OCI-LY3 (cell line): ENCODE measurements at regions not wholly inside any gene's neighbourhood (a gene's known extent, or its start where the extent isn't known, plus 50 kb on each side); places are given as distances from the start of the nearest gene placed in this dataset.

ENCODE experiments used
- H2AFZ ChIP-seq: fragments of 200-600, 300-600 bp; shearing (Covaris generic); 2 replicates; pipeline ENCODE4 v1.6.0; 2014; ENCODE audit warnings: antibody characterized with exemption, low read depth, low read length
- H3K27ac ChIP-seq: fragments of 200-600, 300-600 bp; sonication (generic); 2 replicates; pipeline ENCODE4 v1.5.1; 2014; ENCODE audit warnings: mild to moderate bottlenecking, low read length, moderate library complexity, mixed read lengths
- H3K27me3 ChIP-seq: fragments of 200-600, 300-600 bp; sonication (generic); 2 replicates; pipeline ENCODE4 v1.6.1; 2014; ENCODE audit warnings: low read depth, low read length, mixed read lengths
- H3K36me3 ChIP-seq: fragments of 200-600, 300-600 bp; sonication (generic); replicated peaks from 2 replicates; pipeline ENCODE3; 2014; ENCODE audit warnings: low read depth, low read length, mixed read lengths
- H3K4me1 ChIP-seq: fragments of 300-600, 200-600 bp; sonication (generic); 2 replicates; pipeline ENCODE4 v1.6.1; 2014; ENCODE audit warnings: low read length, mixed read lengths
- H3K4me2 ChIP-seq: fragments of 200-600, 300-600 bp; sonication (generic); 2 replicates; pipeline ENCODE4 v1.6.1; 2014; ENCODE audit warnings: low read length, mixed read lengths
- H3K4me3 ChIP-seq: fragments of 300-600, 200-600 bp; sonication (generic); 2 replicates; pipeline ENCODE4 v1.5.1; 2014; ENCODE audit warnings: antibody characterized with exemption, mild to moderate bottlenecking, low read length, moderate library complexity
- H3K79me2 ChIP-seq: fragments of 300-600, 200-600 bp; shearing (Covaris generic); 2 replicates; pipeline ENCODE4 v1.6.1; 2014; ENCODE audit warnings: mild to moderate bottlenecking, low read length, mixed read lengths
- H3K9ac ChIP-seq: fragments of 300-600, 200-600 bp; shearing (Covaris generic); 2 replicates; pipeline ENCODE4 v1.6.0; 2014; ENCODE audit warnings: mild to moderate bottlenecking, low read length, moderate library complexity
- H3K9me3 ChIP-seq: fragments of 200-600, 300-600 bp; shearing (Covaris generic); 2 replicates; pipeline ENCODE4 v1.6.1; 2014; ENCODE audit warnings: low read length, mixed read lengths; ENCODE audit not compliant: insufficient read depth
- H4K20me1 ChIP-seq: fragments of 200-600, 300-600 bp; sonication (generic); 2 replicates; pipeline ENCODE4 v1.6.1; 2016; ENCODE audit warnings: low read length, mixed read lengths; ENCODE audit not compliant: insufficient read depth
- CTCF ChIP-seq: fragments of 200-600, 300-600 bp; sonication (generic); IDR thresholded peaks from 2 replicates; pipeline ENCODE4 v1.5.1; 2014; ENCODE audit warnings: antibody characterized with exemption, low read length, low read depth
- EZH2phosphoT487 ChIP-seq: fragments of 200-600 bp; shearing (Covaris generic); IDR thresholded peaks from 2 replicates; pipeline ENCODE4 v1.6.1; 2018; ENCODE audit warnings: antibody characterized with exemption, mixed run types, low read depth

GRCh38 chr10:8246548-8246947, 192.1 kb downstream of the GATA3 start:
- no peaks in the 10 kb centered on the region for H4K20me1 ChIP-seq
- H3K9me3 ChIP-seq, result no peaks in the 10 kb centered on the region
- H3K4me3 ChIP-seq, result no peak overlapping the region
- no peaks in the 10 kb centered on the region for H3K36me3 ChIP-seq
- no peaks in the 10 kb centered on the region for H3K27me3 ChIP-seq
- TF ChIP-seq EZH2phosphoT487, result no peak
- no peak for TF ChIP-seq CTCF
- no peak overlapping the region for H3K9ac ChIP-seq
- no peaks in the 10 kb centered on the region for H3K79me2 ChIP-seq
- no peak overlapping the region for H3K27ac ChIP-seq
- no peaks in the 10 kb centered on the region for H3K4me1 ChIP-seq
- H2AFZ ChIP-seq, result no peak overlapping the region
- H3K4me2 ChIP-seq, result no peak overlapping the region

- Histone ChIP-seq H3K27me3 (no peaks in the 10 kb centered on the region), H3K4me1 (no peaks in the 10 kb centered on the region), H3K27ac (no peak overlapping the region), H2AFZ (no peak overlapping the region), H3K4me2 (no peak overlapping the region), H3K4me3 (no peak overlapping the region), H4K20me1 (no peaks in the 10 kb centered on the region), H3K79me2 (no peaks in the 10 kb centered on the region), H3K36me3 (no peaks in the 10 kb centered on the region), H3K9ac (no peak overlapping the region), H3K9me3 (no peaks in the 10 kb centered on the region)
- TF ChIP-seq CTCF (no peak), EZH2phosphoT487 (no peak)
Observed at GRCh38 chr10:8247191-8247590, 192.7 kb downstream of the GATA3 start.

- Histone ChIP-seq H3K9me3 (no peaks in the 10 kb centered on the region), H3K4me3 (no peak overlapping the region), H3K4me2 (no peak overlapping the region), H3K27me3 (no peaks in the 10 kb centered on the region), H4K20me1 (no peaks in the 10 kb centered on the region), H3K36me3 (no peaks in the 10 kb centered on the region), H3K4me1 (no peaks in the 10 kb centered on the region), H3K79me2 (no peaks in the 10 kb centered on the region), H3K9ac (no peak overlapping the region), H2AFZ (no peak overlapping the region), H3K27ac (no peak overlapping the region)
- TF ChIP-seq EZH2phosphoT487 (no peak), CTCF (no peak)
Observed at GRCh38 chr10:8248868-8249267, 194.4 kb downstream of the GATA3 start.

- H3K4me3 ChIP-seq, result no peak overlapping the region
- H3K79me2 ChIP-seq, result no peaks in the 10 kb centered on the region
- no peaks in the 10 kb centered on the region for H3K27me3 ChIP-seq
- H3K9me3 ChIP-seq, result no peaks in the 10 kb centered on the region
- no peak overlapping the region for H2AFZ ChIP-seq
- H3K4me1 ChIP-seq, result no peaks in the 10 kb centered on the region
- no peak overlapping the region for H3K27ac ChIP-seq
- no peak overlapping the region for H3K4me2 ChIP-seq
- no peak overlapping the region for H3K9ac ChIP-seq
- no peaks in the 10 kb centered on the region for H3K36me3 ChIP-seq
- TF ChIP-seq CTCF (no peak), EZH2phosphoT487 (no peak)
- no peaks in the 10 kb centered on the region for H4K20me1 ChIP-seq
Observed at GRCh38 chr10:8254350-8254749, 199.9 kb downstream of the GATA3 start.
